Right hindlimb (tissue), 1 donor: ENCODE measurements at regions not wholly inside any gene's neighbourhood (a gene's known extent, or its start where the extent isn't known, plus 50 kb on each side); places are given as distances from the start of the nearest gene placed in this dataset.

Experiments used
- DNase-seq: peaks from one replicate; pipeline ENCODE4 v3.0.0-alpha.2; 2018

DNA sequence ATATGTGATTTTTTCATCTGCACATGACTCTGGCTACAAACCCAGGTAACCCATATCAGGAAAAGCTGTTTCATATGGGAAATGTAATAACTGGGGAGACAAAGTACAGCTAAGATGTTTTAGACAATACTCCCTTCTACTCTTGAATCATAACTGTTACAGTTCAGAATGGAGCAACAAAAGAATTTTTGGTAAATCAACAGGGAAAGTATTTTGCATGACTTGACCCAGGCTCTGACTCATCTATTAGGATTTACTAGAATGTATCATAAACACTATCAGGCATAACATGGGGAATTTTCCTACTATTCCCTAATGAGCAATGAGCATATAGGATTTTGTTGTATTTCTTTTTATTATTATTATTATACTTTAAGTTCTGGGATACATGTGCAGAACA is 553.0 kb downstream of the SLC16A7 start:
- DNase-seq = no peak

DNA sequence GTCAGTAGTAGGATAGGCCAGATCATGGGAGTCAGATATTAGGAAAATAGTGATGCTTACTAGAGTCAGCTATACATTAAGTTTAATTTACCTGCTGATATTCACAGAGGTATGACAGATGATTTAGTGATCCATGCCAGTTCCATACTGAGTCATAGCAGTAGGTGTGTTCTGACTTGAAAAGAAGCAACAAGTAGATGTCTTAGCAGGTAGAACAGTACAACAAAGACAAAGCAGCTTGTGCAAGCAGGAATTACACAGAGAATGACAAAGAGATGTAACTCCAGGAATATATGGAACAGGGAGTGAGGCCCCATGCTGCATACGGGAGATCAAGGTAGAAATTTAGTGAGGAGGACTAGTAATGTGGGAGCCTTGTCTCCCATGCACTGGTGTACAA is 556.9 kb downstream of the SLC16A7 start:
- DNase-seq = no peak

DNA sequence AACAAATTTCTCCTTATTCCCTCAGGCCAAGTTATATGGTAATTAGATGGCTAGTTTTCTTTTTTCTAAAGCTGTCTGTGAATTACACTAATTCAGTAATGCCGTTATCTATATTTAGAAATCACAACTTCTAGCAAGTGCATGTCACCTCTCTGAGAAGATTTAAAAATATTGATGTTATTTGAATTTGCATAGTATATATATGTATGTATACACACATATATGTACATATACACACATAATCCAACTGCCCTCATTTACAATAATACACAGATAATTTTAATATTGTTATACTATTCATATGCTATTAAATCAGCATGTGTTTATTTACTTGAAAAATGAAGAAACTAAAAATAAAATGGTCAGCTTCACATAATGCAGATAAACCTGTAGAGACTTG is 563.9 kb downstream of the SLC16A7 start:
- no peak for DNase-seq

DNA sequence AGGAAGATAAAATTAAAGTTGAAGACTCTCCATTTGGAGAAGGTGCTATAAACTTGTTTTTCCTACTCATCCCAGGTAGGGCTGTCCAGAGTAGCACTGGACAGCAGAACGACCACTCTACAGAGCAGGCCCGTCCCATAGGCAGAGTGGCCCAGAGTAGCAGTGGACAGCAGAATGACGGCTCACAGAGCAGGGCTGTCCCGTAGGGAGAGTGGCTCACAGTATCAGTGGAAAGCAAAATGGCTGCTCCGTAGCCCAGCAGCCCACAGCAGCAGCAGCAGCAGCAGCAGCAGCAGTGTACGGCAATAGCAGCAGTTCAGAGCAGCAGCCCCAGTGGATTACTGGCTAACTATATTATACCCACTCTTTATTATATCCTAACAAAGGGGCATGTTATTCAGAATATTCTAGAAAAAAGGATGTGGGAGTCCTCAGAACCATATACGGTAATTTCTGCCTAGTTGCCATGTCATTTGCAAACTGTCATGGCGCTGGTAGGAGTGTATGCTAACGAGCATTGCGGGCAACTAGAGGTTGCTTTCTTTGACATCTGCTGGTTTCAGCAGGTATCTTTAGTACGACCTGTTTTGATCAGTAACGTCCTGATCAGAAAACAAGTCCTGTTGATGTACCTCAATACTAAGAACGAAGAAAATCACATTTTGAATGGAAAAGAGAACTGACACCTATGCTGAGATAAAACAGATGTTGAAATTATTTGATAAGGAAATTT is 567.3 kb downstream of the SLC16A7 start:
- DNase-seq = no peak

DNA sequence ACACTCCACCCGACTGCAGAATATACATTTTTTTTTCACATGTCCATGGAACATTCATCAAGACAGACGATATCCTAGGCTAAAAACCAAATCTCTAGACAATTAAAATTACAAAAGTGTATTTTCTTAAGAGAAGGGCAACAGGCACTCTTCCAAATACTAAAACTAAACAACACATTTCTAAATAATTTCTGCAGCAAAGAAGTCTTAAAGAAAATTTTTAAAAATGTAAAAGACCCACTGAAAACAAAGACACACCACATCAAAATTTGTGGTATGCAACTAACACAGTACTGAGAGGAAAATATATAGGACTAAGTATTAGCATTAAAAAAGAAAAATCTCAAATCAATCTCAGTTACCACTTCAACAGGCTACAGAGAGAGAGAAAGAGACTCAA is 570.0 kb downstream of the SLC16A7 start:
- DNase-seq = no peak

DNA sequence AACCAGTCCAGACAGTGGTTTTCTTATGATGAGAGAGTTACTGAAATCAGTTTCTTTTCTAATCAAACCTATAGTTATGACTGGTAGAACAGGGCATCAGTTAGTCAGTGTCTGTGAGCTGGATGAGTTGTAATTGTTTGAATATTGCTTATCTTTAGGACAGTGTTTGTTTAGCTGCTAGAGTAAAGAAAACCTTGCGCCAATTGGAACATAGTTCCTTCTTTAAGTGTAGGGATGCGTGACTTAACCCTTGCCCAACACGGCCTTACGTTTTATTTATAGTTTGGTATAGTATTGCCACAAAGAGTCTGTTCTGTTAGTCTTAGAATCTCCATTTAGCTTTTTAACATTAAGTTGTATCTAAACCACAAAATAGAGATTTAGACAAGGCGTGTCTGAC is 572.6 kb downstream of the SLC16A7 start:
- no peak for DNase-seq

DNA sequence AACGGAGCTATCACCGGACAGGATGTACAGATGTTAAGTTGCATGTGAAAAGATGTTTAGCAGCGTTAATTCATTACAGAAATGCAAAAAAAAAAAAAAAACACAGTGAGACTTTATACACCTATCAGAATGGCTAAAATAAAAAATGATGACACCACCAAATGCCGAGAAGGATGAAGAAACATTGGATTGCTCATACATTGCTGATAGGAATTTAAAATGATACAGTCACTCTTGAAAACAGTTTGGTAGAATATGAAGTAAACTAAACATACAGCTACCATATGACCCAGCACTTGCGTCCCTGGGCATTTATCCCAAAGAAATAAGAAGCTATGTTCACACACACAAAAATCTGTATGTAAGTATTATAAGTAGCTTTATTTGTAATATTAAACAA is 574.1 kb downstream of the SLC16A7 start:
- no peak for DNase-seq

DNA sequence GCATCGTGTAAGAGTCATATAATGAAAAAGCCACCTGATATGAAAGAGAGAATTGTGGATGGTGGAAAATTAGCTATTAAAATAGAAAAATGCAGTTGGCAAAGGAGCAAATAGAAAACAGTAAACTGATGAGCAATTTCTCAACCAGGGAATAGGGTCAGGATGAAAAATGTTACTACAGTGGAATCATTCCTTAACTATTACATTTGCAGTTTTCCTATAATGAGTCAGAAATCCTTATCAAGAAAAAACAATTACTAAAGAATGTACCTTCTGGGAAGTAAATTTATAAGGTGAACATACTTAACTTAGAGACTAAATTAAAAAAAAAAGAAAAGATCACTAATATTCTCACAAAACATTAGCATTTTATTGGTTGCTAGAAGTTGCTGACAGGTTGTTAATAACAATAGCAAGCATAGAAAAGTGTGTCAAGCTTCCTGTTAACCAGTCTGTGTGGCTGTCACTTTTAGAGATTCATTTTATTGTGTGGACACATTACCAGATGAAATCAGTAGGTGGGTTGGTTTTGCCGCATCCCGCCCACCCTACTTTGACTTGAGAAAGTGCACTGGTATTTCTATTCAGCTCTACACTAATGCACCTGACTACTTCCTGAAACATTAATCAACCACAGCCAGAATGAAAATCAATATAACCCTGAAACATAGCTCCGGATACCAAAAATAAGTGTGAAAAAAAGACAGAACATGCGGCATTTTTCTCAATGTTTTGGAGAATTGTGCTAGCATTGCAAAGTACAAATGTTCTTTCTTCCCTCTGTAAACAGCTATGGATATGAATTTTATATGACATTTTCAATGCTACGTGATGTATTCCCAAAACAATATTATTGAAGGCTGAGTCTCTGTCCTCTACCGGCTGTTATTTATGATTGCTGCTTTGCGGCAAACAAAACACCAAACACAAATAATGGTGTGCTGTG is 576.7 kb downstream of the SLC16A7 start:
- DNase-seq = no peak

DNA sequence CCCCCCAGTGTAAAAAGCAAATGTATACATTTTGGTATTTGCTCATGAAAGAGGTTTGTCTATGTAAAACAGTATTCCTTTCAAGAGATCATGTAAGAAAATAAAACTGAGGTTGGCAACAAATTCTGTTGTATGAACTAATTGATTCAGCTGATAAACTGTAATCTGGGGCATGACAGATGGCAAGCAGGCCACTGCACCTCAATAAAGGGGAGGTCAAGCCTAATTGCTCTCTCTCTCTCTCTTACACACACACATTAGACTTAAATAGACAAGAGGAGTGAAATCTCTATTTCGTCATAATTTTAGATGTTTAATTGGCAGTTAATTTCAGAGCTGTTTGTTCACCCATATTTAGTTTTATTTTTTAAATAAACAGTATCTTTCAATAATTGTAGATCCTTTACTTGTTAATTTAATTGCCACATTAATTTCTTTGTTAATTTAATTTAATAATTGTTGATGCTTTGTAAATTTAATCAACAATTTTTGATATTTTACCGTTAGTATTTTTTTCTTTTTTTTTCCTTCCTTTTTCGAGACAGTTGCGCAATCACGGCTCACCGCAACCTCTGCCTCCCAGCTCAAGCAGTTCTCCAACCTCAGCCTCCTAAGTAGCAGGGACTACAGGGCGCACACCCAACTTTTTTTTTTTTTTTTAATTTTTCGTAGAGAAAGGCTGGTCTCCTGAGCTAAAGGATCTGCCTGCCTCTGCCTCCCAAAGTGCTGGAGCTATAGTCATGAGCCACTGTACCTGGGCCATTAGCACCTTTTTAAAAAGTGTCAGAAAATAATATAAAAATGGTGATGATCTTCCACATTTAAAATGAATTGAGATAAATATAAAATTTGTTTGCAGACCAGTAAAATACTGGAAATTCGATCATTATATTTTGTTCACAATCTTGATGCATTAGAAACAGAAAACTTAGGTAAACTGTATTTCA is 577.7 kb downstream of the SLC16A7 start:
- no peak for DNase-seq

DNA sequence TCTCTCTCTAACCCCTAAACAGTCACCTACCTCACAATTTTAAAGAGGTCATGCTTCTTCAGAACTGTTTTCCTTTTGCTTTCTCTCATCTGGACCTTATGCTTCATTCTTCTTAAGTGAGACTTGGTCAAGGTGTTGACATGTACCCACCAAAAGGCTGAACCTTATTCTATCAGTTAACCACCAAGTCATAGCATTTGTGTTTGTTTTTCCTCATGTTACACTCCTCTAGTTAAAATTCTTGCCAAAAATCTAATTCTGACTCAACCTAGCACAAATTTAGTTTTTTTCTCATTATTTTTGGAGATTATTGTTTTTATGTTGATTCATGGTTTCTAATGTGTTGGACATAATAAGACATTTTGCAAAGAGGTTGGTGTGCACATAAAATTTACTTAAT is 578.6 kb downstream of the SLC16A7 start:
- DNase-seq = no peak

DNA sequence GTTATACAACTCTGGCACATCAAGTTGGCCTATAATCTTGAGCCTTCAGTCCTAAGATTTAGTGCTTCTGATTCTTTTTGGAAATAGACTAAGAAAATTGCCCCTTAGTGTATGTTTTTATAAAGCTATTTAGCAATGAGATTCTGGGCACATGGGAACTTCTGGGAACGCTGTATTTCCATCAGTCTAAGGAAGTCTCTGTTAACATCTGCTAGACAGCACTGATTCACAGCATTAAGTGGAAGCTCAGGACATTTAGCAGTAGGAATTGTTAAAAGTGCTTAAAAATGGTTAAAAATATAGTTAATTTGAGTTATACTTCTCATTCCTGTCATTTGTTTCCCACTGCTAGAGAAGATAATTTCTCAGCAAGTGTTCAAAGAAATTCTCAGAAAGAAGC is 579.1 kb downstream of the SLC16A7 start:
- DNase-seq = no peak

DNA sequence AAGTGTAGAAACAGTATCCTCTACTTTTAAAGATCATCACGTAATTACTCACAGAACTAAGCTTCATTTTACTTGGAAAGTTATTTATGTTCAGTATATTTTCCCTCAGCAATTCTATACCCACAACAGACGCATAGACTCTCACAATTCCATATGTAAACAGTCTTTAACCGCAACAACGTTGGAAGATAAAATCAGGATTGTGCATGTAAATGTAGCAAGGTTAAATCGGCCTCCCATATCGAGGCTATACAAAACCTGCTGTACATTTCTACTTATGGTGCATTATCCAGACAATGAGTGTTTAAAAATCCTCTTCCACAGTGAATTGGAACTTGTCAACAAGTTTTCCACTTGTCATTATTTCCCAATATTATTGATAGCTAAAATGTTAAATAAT is 581.1 kb downstream of the SLC16A7 start:
- no peak for DNase-seq

DNA sequence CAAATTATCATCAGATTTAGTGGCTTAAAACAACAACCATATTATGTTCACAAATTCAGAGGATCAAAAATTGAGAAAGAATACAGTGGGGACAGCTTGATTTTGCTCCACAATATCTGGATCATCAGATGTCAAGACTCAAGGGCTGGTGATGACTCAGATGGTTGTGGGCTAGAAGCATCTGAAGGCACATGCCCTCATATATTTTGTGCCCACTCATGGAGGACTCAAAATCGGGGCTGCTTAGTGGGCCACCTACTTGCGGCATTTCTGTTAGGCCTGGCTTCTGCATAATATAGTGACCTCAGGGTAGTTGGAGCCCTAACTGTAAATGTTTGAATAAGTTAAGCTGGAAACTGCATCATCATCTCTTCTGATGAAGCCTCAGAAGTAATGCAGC is 584.5 kb downstream of the SLC16A7 start:
- no peak for DNase-seq

DNA sequence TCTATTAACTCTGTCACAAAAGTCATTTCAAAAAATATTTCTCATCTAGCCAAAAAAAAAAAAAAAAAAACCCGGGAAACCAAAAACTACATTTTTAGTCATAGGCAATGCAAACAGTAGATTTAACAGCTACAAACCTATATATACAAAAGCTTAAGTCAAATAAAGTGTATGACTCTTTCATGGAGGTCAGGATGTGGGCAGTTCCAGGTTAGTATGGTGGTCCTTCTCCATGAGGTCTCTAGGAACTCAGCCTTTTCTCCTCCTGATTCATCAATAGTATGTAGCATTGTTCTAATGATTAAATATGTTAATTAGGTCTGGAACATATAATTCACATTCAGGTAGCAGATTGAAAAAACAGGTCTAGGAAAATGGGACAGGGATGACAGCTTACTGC is 586.5 kb downstream of the SLC16A7 start:
- no peak for DNase-seq

DNA sequence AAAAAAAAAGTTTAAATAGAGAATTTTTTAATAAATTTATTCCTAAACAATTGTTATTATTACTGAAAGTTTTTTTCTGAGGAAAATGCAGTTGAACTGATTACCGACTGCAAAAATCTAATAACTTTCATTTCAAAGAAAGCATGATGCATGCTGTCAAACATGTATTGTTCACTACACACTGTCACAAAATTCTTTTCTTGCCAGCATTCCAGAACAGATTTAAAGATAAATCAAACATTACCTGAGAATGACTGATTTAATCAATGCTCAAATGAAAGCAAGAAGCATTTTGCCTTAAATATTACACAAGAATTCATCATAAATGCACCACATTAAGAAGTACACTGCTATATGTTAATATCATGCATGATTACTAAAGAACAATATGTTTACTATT is 588.3 kb downstream of the SLC16A7 start:
- no peak for DNase-seq

DNA sequence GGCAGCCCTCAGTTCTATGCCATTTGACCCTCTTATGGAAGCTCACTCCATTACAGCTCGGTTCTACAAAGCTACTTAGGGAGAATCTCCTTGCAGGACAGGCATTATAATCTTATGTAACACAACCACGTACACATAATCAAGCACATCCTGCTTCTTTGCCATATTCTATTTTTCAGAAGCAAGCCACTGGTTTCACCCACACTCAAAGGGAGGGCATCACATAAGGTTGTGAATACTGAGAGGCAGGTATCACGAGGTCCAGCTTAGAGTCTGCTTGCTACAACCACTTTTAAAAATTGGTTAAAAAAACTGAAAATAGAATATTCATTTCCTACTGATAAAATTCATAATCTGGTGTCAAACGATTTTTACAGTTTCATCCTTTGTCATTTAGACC is 589.2 kb downstream of the SLC16A7 start:
- no peak for DNase-seq

DNA sequence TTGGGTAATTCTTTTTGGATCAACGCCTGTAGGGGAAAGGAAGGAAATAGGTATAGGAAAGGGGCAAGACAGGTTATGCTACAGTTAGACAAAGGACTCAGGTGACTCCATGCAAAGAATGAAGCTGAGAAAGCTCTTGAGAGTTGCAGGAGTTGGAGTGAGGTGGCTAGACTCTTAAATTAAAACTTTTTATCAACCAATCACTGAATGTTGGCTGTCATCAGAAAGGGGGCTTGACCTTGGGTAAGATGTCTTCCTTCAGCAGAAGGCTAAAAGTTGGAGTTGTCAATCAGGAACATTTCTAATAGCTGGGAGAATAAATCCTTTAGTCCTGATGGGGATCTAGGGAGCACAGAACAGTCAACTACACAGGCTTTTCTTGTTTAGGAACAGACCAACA is 595.4 kb downstream of the SLC16A7 start:
- no peak for DNase-seq

DNA sequence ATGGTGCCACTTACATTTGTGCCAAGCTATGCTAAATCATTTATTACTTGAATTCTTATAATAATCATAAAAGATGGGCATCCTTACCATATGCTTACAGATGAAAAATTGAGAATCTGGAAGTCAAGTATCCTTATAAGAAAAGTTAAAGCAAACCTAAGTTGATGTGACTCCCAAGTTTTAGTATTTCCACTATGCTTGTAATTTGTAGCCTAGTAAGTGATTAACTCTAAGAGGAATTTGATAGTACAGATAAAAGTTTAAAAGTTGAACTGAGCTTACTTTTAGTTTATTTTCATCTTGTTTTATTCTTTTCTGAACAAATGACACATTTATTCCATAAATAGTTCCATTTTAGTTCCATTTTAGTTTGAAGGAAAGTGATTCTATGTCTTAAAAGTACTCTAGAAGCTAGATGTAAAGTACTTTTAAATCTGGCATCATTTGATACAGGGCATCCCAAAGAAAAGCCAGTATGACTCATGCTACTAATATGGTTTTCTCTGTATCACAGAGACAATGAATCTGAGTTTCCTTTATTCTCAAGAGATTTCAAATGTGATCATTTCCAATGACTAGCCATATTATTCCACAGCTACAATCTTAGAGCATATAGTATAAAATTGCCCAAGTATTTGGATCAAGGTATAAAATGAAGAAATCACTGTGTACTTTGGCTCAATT is 596.0 kb downstream of the SLC16A7 start:
- DNase-seq = no peak

DNA sequence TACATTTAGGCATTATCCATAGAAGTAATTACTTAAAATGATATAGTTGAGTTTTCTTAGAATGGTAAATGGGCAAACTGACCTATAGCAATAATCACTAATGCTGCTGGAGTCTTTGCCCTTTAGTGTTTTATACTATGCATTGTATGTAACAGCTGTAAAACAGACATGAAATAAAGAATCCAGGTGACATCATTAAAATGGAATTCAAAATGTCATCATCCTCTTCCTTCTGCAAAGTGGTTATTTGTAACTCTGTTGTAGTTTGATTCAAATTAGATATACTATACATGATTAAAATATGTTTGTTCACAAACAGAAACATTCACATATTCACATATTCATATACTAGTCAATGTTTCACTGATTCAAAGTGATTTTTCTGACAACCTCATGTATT is 598.8 kb downstream of the SLC16A7 start:
- no peak for DNase-seq

DNA sequence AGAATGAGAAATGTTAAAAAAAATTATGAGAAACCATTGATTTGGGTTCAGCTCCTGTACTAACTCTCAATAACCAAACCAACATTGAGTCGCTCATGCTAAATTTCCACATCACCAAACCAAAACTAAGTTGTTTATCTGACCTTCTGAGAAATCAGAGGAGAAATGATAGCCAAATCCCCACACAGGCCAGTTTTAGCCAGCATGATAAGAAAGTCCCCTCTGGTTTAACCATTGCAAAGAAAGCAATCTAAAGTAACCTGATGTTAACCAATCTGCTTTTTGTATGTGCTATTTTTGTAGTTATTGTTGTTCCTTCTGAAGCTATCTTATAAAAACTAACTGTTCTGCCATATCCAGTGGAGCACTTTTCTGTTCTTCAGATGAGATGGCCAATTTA is 599.7 kb downstream of the SLC16A7 start:
- no peak for DNase-seq

DNA sequence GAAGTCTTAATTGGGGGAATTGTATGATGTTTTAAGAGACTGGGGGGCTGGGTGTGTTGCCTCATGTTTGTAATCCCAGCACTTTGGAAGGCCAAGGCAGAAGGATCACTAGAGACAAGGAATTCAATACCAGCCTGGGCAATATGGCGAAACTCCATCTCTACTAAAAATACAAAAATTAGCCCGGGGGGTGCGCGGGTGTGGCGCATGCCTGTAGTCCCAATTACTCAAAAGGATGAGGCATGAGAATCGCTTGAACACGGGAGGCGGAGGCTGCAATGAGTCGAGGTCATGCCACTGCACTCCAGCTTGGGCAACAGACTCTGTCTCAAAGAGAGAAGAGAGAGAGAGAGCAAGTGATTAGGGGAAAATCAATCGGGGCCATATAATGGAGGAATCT is 600.5 kb downstream of the SLC16A7 start:
- DNase-seq = no peak

DNA sequence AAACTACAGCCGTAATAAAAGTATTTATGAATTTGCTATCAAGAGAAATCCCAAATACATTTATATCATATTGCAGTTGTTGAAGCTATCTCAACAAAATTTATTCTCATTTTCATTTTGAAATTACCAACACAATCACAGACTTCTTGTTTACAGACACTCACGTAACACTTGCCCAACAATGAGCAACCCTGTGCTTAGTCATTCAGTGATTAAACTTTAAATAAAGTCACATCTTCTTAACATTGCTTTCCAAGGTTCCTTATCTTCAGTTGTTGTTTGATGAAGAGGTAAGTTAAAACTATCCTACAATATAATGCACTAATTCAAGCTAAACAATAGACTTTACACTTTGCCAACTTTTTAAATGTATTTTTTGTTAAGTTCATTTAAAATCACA is 601.8 kb downstream of the SLC16A7 start:
- DNase-seq = no peak

DNA sequence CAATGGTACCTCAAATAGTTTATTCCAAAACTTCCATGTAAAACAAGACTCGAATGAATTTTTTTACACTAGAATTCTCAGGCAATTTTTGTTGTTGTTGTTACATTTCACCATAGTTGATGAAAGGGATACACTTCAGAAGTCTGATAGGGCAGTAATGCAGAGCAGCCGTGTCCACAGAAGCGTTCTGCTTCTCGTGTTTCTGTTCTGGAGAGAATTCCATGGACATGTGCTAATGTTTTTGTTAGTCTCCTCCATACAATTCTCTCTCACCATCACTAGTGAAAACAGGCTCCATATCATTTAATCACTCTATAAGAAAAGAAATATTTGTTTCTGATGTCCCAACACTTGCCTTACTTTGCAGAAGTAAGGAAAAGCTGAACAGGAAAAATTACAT is 606.1 kb downstream of the SLC16A7 start:
- no peak for DNase-seq
